NCI-H2227 (cell line): ENCODE measurements at regions not wholly inside any gene's neighbourhood (a gene's known extent, or its start where the extent isn't known, plus 50 kb on each side); places are given as distances from the start of the nearest gene placed in this dataset.

Experiments used
- DNase-seq: peaks from one replicate; lab custom pipeline; 2025; ENCODE audit not compliant: unreplicated experiment; lab: John Stamatoyannopoulos, UW

DNA sequence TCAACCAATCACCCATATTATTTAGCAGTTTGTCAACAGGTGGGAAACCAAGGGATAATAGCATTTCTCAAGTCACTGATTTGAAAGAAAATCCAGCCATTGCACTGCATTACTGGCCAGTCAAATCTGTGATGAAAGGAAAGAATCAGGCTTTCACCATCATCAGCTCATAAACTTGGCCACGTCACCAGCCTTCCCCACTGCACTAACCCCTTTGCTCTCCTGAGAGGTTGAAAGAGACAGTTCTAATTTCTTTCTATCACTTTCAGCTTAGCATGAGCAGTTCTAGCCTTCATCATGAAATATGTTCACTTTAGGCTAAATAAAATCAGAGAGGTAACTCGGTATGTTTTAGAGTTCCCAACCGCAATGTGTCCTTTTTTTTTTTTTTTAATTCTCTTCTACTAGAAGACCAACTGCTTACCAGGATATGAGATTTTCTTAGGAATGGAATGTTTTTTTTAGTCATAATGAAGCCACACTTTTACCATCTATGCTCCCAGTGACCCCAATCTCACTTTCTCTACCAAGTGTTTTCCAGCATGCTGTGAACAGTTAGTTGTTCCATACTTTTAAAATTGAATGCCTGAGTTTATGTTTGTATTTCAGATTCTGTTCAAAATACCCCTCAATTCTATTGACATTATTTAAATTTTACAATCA lies 55.7 kb upstream of the SLC7A11 start:
- no peak for DNase-seq

DNA sequence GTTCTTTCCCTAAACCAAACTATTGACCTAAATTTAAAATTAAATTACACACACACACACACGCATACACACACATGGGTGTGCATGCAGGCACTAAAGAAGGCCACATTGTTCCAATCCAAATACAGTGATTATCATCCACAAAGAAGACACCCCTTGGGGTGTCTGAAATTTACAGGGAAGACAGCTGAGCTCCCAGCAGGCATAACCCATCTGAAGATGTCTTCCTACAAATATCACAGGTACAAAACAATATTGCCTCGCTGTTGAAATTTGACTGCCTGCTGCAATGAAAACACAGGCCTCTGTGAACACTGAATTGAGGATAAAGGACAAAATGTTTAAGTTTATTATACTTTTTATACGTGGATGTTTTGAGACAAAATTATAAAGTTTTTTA lies 50.2 kb upstream of the SLC7A11 start:
- DNase-seq: no peak
